GM21423 (cell line): ENCODE measurements at regions not wholly inside any gene's neighbourhood (a gene's known extent, or its start where the extent isn't known, plus 50 kb on each side); places are given as distances from the start of the nearest gene placed in this dataset.
A peak's percentile ranks its signal among the peaks of the same experiment; 100 is the strongest.
"Not testable (repeated sequence)": the region's sequence is repeated elsewhere in the genome, so short reads cannot be mapped to it uniquely, and the experiment has no call there.

Experiments
- ATAC-seq: cut with Tn5 transposase; IDR thresholded peaks from one replicate; pipeline ENCODE4 v1.9.1; 2021; ENCODE audit warnings: mild to moderate bottlenecking, moderate library complexity; ENCODE audit not compliant: unreplicated experiment

GRCh38 chr18:57954935-57955334 lies 89.1 kb upstream of the NEDD4L start:
- ATAC-seq, result no peak

GRCh38 chr18:57953883-57954282 lies 90.1 kb upstream of the NEDD4L start:
- no peak for ATAC-seq

DNA sequence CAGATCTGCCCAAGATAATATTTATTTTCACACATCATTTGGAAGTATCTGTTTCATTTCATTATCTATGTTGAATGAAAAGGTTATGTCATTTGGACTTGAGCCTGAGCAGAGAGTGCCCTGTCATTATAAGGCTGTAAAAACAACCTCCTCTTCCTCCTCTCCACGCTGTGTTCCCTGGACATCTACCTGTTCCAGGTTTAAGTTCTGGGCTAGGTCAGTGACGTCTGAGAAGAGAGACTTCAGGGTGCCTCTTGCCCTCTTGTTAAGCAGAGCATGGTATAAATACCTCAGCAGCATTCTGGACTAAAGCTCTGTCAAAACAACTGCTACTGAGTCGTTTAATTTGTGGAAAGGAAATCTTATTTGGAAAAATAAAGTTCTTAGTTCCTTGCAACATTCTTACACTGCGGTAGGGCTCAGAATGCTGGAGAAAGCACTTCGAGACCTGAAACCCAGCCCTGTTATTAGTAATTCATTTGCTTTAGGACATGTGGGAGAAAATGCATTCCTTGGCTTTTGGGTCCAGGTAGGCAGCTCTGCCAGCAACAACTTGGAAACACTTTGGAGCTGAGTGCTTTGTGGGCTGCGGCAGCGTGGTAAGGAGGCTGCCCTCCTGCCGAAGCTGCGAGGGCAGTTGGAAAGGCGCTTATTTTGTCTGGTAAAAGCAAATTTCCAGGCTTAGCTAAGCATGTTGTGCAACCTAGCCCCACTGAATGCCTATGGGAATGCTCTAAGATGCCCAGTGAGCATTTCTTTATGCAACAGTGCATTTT lies 91.8 kb upstream of the NEDD4L start:
- ATAC-seq, result no peak

GRCh38 chr18:57951117-57951796 lies 92.8 kb upstream of the NEDD4L start:
- ATAC-seq, result no peak

GRCh38 chr18:57950542-57950941 lies 93.5 kb upstream of the NEDD4L start:
- no peak for ATAC-seq

- not testable (repeated sequence) for ATAC-seq
Measured at GRCh38 chr18:57949335-57949734, 94.7 kb upstream of the NEDD4L start.

GRCh38 chr18:57947117-57947516 lies 96.9 kb upstream of the NEDD4L start:
- ATAC-seq, result no peak

DNA sequence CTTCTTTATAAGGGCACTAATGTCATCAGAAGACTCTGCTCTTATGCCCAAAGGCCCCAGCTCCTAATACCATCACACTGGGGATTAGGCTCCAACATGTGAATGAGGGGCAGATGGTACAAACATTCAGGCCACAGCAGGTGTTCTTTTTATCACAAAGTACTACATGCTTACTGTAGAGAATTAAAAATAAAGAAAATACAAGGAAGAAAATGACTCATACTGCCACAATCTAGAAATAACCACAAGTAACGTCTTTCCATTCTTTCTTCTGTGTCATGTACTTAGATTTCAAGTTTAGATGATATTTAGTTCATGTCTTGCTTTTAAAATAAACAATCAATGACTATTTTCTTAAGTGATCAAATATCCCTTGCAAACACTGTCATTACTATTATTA lies 100.3 kb upstream of the NEDD4L start:
- ATAC-seq, result no peak

DNA sequence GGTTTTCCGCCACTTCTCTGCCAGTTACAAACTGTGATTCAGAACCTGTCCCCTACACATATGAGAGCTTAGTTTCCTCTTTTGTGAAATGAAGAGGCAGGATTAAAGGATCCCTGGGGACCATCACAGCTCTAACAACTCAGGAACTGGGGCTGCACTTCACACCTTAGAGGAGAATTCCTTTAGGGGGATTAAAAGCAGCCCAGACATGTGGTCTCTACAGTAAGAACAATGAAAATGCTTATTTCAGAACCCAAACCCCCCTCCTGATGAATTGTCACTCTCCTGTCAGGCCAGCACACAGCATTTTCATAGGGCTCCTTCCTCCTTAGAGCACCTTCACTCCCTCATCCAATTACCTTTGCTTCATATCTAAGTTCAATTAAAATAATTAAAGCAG lies 101.5 kb upstream of the NEDD4L start:
- ATAC-seq, result no peak

DNA sequence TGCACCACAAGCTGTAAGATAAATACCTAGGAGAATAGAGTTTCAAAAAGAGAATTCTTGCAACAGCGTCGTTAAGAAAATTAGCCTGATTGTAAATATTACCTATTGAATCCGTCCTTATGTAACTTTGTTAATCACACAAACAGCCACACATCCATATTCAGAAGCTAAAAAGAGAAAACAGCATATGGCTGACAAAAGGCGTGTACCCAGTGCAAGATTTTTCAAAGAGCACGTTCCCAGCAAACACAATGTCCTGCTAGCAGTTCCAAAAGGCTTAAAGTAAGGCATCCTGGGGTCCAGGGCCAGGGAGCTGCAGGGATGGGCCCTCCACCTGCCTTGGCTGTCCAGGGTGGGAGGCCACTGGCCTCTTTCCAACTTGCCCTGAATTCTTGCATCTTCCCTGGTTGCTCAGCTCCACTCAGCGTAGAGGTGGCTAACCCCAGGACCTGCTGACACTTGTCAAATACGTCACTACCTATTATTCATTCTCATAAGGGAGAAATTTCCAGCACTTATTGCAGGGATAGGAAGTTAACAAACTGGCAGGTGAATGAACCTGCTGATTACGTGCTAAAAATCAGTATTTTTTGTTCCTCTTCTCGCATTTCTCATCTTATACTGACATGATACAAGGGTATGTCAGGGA lies 102.1 kb upstream of the NEDD4L start:
- no peak for ATAC-seq

DNA sequence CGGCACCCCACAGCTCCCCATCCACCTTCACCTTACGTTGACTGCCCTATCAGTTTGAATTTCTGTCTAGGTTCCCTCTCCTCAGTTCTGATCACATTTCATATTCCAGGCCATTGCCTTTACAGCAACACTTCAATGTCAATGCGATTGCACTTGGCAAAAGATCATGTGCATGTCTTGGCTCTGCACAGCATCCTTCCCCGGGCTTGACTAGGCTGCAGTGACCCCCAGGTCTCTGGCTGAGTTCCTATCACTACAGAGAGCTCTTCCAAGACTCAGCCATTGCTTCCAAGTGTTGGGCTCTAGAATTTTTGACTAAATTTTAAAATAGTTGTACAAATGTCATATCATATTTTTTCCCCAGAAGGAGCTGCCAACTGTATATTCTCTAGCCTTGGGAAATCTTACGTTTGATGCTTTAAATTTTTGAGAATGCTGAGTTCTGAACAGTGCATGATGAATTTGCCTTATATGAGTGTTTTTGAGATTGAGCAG lies 103.8 kb upstream of the NEDD4L start:
- ATAC-seq, result no peak

DNA sequence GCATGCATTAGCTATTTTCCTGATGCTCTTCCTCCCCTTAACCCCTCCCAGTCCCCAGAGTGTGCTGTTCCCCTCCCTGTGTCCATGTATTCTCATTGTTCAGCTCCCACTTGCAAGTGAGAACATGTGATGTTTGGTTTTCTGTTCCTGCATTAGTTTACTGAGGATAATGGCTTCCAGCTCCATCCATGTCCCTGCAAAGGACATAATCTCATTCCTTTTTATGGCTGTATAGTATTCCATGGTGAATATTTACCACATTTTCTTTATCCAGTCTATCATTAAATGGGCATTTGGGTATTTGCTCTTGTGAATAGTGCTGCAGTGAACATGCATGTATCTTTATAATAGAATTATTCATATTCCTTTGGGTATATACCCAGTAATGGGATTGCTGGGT lies 109.7 kb upstream of the NEDD4L start:
- ATAC-seq, result not testable (repeated sequence)

GRCh38 chr18:57931038-57931437 lies 113.0 kb upstream of the NEDD4L start:
- ATAC-seq, result peak; percentile 87

GRCh38 chr18:57930476-57930875 lies 113.5 kb upstream of the NEDD4L start:
- ATAC-seq, result no peak

DNA sequence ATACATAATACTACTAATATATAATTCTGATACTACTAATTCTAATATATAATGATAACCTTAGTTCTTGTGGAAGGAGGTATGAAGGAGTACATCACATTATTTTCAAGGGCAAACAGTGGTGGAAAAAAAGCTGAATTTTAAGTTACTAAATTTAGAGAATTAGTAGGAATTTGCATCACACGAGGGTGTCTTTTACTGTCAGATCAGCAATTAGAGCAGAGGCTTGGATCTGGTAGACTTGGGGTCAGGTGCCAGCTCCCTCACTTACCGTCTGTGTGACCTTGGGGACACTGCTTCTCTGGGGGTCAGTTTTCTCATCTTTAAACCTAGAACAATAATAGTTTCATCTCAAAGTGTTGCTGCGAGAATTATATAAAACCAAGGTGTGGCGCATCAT lies 114.1 kb upstream of the NEDD4L start:
- ATAC-seq, result no peak

- no peak for ATAC-seq
Measured at GRCh38 chr18:57928466-57928865, 115.6 kb upstream of the NEDD4L start.

- no peak for ATAC-seq
Measured at GRCh38 chr18:57927511-57927910, 116.5 kb upstream of the NEDD4L start.

- ATAC-seq, result no peak
Measured at GRCh38 chr18:57925706-57926105, 118.3 kb upstream of the NEDD4L start.

DNA sequence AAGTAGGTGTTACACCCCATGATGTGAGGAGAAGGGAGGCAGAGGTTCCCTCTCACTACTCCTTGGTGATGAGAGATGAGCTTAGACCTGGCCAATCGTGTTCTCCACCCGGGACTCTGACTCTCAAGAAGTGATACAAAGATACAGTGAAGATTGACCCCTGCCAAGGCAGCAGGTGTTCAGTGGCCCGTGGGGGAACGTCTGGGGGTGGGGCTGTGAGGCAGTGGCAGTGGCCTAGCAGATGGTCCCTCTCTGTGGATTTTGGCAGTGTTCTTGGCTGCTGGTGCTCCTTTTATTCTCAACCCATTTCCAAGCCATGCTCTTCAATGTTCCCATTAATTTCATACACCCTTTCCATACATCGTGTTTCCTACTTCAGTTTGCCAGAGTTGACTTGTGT lies 120.4 kb upstream of the NEDD4L start:
- no peak for ATAC-seq

DNA sequence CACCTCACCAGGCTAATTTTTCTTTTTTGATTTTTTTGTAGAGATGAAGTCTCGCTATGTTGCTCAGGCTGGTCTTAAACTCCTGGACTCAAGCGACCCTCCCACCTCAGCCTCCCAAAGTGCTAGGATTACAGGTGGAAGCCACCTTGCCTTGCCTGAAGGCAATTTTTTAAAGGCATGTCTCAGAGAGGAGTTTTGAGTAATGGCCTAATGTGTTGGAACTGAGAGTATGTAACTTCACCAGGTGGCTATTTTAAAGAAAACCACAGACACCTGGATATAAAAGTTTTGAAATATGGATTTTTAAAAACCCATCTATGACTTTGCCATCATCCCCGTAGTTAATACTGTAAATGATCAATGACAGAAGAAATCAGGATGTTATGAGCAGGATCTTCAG lies 119.8 kb upstream of the ATP8B1 start:
- ATAC-seq, result no peak

DNA sequence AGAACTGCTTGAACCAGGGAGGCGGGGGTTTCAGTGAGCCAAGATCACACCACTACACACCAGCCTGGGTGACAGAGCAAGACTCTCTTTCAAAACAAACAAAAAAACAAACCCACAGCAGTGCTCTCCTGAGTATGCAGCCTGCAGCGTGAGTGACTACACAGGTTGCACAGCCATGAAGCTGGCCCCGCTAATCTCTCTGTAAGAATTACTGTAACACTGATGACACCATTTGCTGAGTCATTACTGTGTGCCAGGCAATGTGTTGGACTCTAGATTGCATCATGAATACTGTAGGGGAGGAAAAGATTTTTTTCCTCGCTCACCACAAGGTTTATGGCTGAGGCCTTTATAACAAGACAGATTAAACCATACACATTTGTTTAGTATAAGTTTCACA lies 118.6 kb upstream of the ATP8B1 start:
- ATAC-seq, result no peak

DNA sequence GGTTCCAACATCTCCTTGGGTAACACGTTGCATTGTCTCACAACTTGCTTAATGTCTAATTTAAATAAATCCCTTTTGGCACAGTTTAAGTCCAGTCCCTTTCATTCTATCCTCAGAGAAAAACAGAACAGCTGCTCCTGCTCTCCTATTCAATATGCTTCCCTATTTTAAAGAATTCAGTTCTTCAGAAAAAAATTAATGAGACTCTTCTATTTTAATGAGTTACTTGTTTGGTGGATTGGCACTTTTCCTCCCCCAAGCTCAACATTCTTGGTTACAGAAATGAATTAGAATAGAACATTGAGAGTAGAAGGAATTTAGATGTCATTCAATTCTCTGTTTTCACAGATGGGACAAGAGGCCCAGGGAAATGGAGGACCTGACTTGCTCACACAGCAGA lies 116.9 kb upstream of the ATP8B1 start:
- no peak for ATAC-seq
